ENCODE measurements at regions not wholly inside any gene's neighbourhood (a gene's known extent, or its start where the extent isn't known, plus 50 kb on each side); places are given as distances from the start of the nearest gene placed in this dataset.

GRCh38 chrX:12032082-12032481 is 106.2 kb upstream of the FRMPD4 start:
- Histone ChIP-seq H3K4me3 (ENCODE audit: low read length in 3 of 3) (no peak overlapping the region), H3K36me3 (ENCODE audit: control insufficient read depth in 2 of 3, insufficient read depth in 3 of 3, low read length in 3 of 3) (no peaks in the 10 kb centered on the region), H3K4me1 (ENCODE audit: control insufficient read depth in 2 of 3, insufficient read depth in 2 of 3, low read depth in 1 of 3, low read length in 3 of 3) (no peaks in the 10 kb centered on the region), H3K9ac (ENCODE audit: low read length in 3 of 3) (no peak overlapping the region), H3K27ac (ENCODE audit: low read depth in 2 of 2, low read length in 2 of 2) (no peak overlapping the region), H3K27me3 (ENCODE audit: control insufficient read depth, insufficient read depth, low read length) (peaks cover 2% of the 10 kb centered on the region), H3K9me3 (ENCODE audit: control insufficient read depth in 2 of 3, insufficient read depth in 1 of 3, low read length in 3 of 3) (no peaks in the 10 kb centered on the region)
- intact Hi-C loops (cut with DNase I), result no loop called here
- no peak for TF ChIP-seq CTCF (IDR thresholded peaks at IDR 0.05; ENCODE audit: borderline replicate concordance, extremely low read depth, insufficient read depth)
- FAIRE-seq, result no peak
- DNase-seq, result no peak

GRCh38 chrX:12034741-12035140 is 103.5 kb upstream of the FRMPD4 start:
- no peak for TF ChIP-seq CTCF (IDR thresholded peaks at IDR 0.05; ENCODE audit: borderline replicate concordance, extremely low read depth, insufficient read depth)
- Histone ChIP-seq H3K9ac (ENCODE audit: low read length in 3 of 3) (no peak overlapping the region), H3K4me1 (ENCODE audit: control insufficient read depth in 2 of 3, insufficient read depth in 2 of 3, low read depth in 1 of 3, low read length in 3 of 3) (no peaks in the 10 kb centered on the region), H3K27me3 (ENCODE audit: control insufficient read depth, insufficient read depth, low read length) (peaks cover 2% of the 10 kb centered on the region), H3K27ac (ENCODE audit: low read depth in 2 of 2, low read length in 2 of 2) (no peak overlapping the region), H3K36me3 (ENCODE audit: control insufficient read depth in 2 of 3, insufficient read depth in 3 of 3, low read length in 3 of 3) (no peaks in the 10 kb centered on the region), H3K9me3 (ENCODE audit: control insufficient read depth in 2 of 3, insufficient read depth in 1 of 3, low read length in 3 of 3) (no peaks in the 10 kb centered on the region), H3K4me3 (ENCODE audit: low read length in 3 of 3) (no peak overlapping the region)
- intact Hi-C loops (cut with DNase I), result no loop called here
- no peak for FAIRE-seq
- DNase-seq, result no peak

- intact Hi-C loops (cut with DNase I), result no loop called here
- H3K36me3 ChIP-seq (ENCODE audit: control insufficient read depth in 2 of 3, insufficient read depth in 3 of 3, low read length in 3 of 3), result no peaks in the 10 kb centered on the region
- FAIRE-seq (no peak), DNase-seq (no peak)
- H3K27me3 ChIP-seq (ENCODE audit: control insufficient read depth, insufficient read depth, low read length), result no peaks in the 10 kb centered on the region
- H3K9ac ChIP-seq (ENCODE audit: low read length in 3 of 3), result no peak overlapping the region
- H3K4me1 ChIP-seq (ENCODE audit: control insufficient read depth in 2 of 3, insufficient read depth in 2 of 3, low read depth in 1 of 3, low read length in 3 of 3), result no peaks in the 10 kb centered on the region
- H3K4me3 ChIP-seq (ENCODE audit: low read length in 3 of 3), result no peak overlapping the region
- no peak overlapping the region for H3K27ac ChIP-seq (ENCODE audit: low read depth in 2 of 2, low read length in 2 of 2)
- no peaks in the 10 kb centered on the region for H3K9me3 ChIP-seq (ENCODE audit: control insufficient read depth in 2 of 3, insufficient read depth in 1 of 3, low read length in 3 of 3)
- TF ChIP-seq CTCF (IDR thresholded peaks at IDR 0.05; ENCODE audit: borderline replicate concordance, extremely low read depth, insufficient read depth), result no peak
Measured at GRCh38 chrX:12042615-12043014, 95.7 kb upstream of the FRMPD4 start.

GRCh38 chrX:12052109-12052508 is 86.2 kb upstream of the FRMPD4 start:
- Histone ChIP-seq H3K9me3 (ENCODE audit: control insufficient read depth in 2 of 3, insufficient read depth in 1 of 3, low read length in 3 of 3) (no peaks in the 10 kb centered on the region), H3K27me3 (ENCODE audit: control insufficient read depth, insufficient read depth, low read length) (no peaks in the 10 kb centered on the region), H3K27ac (ENCODE audit: low read depth in 2 of 2, low read length in 2 of 2) (no peak overlapping the region), H3K9ac (ENCODE audit: low read length in 3 of 3) (no peak overlapping the region), H3K4me3 (ENCODE audit: low read length in 3 of 3) (no peak overlapping the region), H3K36me3 (ENCODE audit: control insufficient read depth in 2 of 3, insufficient read depth in 3 of 3, low read length in 3 of 3) (no peaks in the 10 kb centered on the region), H3K4me1 (ENCODE audit: control insufficient read depth in 2 of 3, insufficient read depth in 2 of 3, low read depth in 1 of 3, low read length in 3 of 3) (no peaks in the 10 kb centered on the region)
- FAIRE-seq (no peak), DNase-seq (peak in 2 of 5 donors; percentile 9 to 28)
- TF ChIP-seq CTCF (IDR thresholded peaks at IDR 0.05; ENCODE audit: borderline replicate concordance, extremely low read depth, insufficient read depth), result no peak
- intact Hi-C loops (cut with DNase I), result no loop called here
